ENCODE measurements at regions not wholly inside any gene's neighbourhood (a gene's known extent, or its start where the extent isn't known, plus 50 kb on each side); places are given as distances from the start of the nearest gene placed in this dataset.
"Not testable (repeated sequence)": the region's sequence is repeated elsewhere in the genome, so short reads cannot be mapped to it uniquely, and the experiment has no call there.

- Histone ChIP-seq H3K9me3 (replicated peaks) (no peaks in the 10 kb centered on the region), H3K4me3 (no peak overlapping the region), H3K27ac (no peak overlapping the region), H3K4me1 (no peaks in the 10 kb centered on the region), H3K27me3 (no peaks in the 10 kb centered on the region), H3K36me3 (no peaks in the 10 kb centered on the region)
- peak; percentile 8 to 36 for DNase-seq
These were observed 319.3 kb upstream of the RPS23 start for GRCh38 chr5:82597437-82597836.

GRCh38 chr5:82596451-82596850, 318.3 kb upstream of the RPS23 start:
- no peaks in the 10 kb centered on the region for H3K36me3 ChIP-seq
- no peak overlapping the region for H3K27ac ChIP-seq
- no peaks in the 10 kb centered on the region for H3K9me3 ChIP-seq (replicated peaks)
- no peak overlapping the region for H3K4me3 ChIP-seq
- no peaks in the 10 kb centered on the region for H3K27me3 ChIP-seq
- H3K4me1 ChIP-seq = no peaks in the 10 kb centered on the region
- DNase-seq = no peak

- Histone ChIP-seq H3K27ac (no peak overlapping the region), H3K9me3 (replicated peaks) (no peaks in the 10 kb centered on the region), H3K36me3 (no peaks in the 10 kb centered on the region), H3K27me3 (no peaks in the 10 kb centered on the region), H3K4me3 (no peak overlapping the region), H3K4me1 (no peaks in the 10 kb centered on the region)
- DNase-seq = no peak
These were observed 317.0 kb upstream of the RPS23 start for GRCh38 chr5:82595113-82595512.

GRCh38 chr5:82594097-82594496, 315.9 kb upstream of the RPS23 start:
- no peak for DNase-seq
- no peaks in the 10 kb centered on the region for H3K9me3 ChIP-seq (replicated peaks)
- no peak overlapping the region for H3K4me3 ChIP-seq

GRCh38 chr5:82593481-82593880, 315.3 kb upstream of the RPS23 start:
- DNase-seq = no peak
- Histone ChIP-seq H3K27me3 (no peaks in the 10 kb centered on the region), H3K9me3 (replicated peaks) (no peaks in the 10 kb centered on the region), H3K4me3 (no peak overlapping the region), H3K4me1 (no peaks in the 10 kb centered on the region), H3K27ac (no peak overlapping the region), H3K36me3 (no peaks in the 10 kb centered on the region)

More at GRCh38 chr5:82594097-82594496, 315.9 kb upstream of the RPS23 start:
- no peaks in the 10 kb centered on the region for H3K4me1 ChIP-seq
- H3K27me3 ChIP-seq = no peaks in the 10 kb centered on the region
- H3K36me3 ChIP-seq = no peaks in the 10 kb centered on the region
- H3K27ac ChIP-seq = no peak overlapping the region

- no peaks in the 10 kb centered on the region for H3K4me1 ChIP-seq
- DNase-seq = no peak
- no peak overlapping the region for H3K4me3 ChIP-seq
- H3K36me3 ChIP-seq = no peaks in the 10 kb centered on the region
- H3K27ac ChIP-seq = no peak overlapping the region
- H3K9me3 ChIP-seq (replicated peaks) = no peaks in the 10 kb centered on the region
- H3K27me3 ChIP-seq = no peaks in the 10 kb centered on the region
These were observed 312.9 kb upstream of the RPS23 start for GRCh38 chr5:82591021-82591515.

GRCh38 chr5:82590112-82590511, 312.0 kb upstream of the RPS23 start:
- Histone ChIP-seq H3K4me1 (no peaks in the 10 kb centered on the region), H3K27ac (no peak overlapping the region), H3K36me3 (no peaks in the 10 kb centered on the region), H3K4me3 (no peak overlapping the region), H3K27me3 (no peaks in the 10 kb centered on the region), H3K9me3 (replicated peaks) (no peaks in the 10 kb centered on the region)
- no peak for DNase-seq

GRCh38 chr5:82586661-82587310, 308.6 kb upstream of the RPS23 start:
- H3K4me3 ChIP-seq = no peak overlapping the region
- H3K36me3 ChIP-seq = no peaks in the 10 kb centered on the region
- no peak for DNase-seq
- no peaks in the 10 kb centered on the region for H3K4me1 ChIP-seq
- H3K27me3 ChIP-seq = no peaks in the 10 kb centered on the region
- H3K27ac ChIP-seq = no peak overlapping the region
- no peaks in the 10 kb centered on the region; the same call in 1 of the 2 replicates for H3K9me3 ChIP-seq (replicated peaks)

GRCh38 chr5:82586181-82586580, 308.0 kb upstream of the RPS23 start:
- no peaks in the 10 kb centered on the region for H3K4me1 ChIP-seq
- H3K4me3 ChIP-seq = no peak overlapping the region
- DNase-seq = no peak
- no peaks in the 10 kb centered on the region; the same call in 1 of the 2 replicates for H3K9me3 ChIP-seq (replicated peaks)
- no peaks in the 10 kb centered on the region for H3K27me3 ChIP-seq
- H3K36me3 ChIP-seq = no peaks in the 10 kb centered on the region
- no peak overlapping the region for H3K27ac ChIP-seq

- no peak overlapping the region for H3K27ac ChIP-seq
- no peak for DNase-seq
- H3K4me3 ChIP-seq = no peak overlapping the region
- H3K9me3 ChIP-seq (replicated peaks) = no peaks in the 10 kb centered on the region; the same call in 1 of the 2 replicates
- no peaks in the 10 kb centered on the region for H3K27me3 ChIP-seq
- H3K4me1 ChIP-seq = no peaks in the 10 kb centered on the region
- no peaks in the 10 kb centered on the region for H3K36me3 ChIP-seq
These were observed 306.5 kb upstream of the RPS23 start for GRCh38 chr5:82584631-82585030.

- DNase-seq; H3K36me3 ChIP-seq; H3K27me3 ChIP-seq; H3K4me3 ChIP-seq; H3K4me1 ChIP-seq; H3K27ac ChIP-seq; H3K9me3 ChIP-seq (replicated peaks): not testable (repeated sequence)
These were observed 305.2 kb upstream of the RPS23 start for GRCh38 chr5:82583331-82583730.

- Histone ChIP-seq H3K9me3 (replicated peaks) (no peaks in the 10 kb centered on the region), H3K27ac (no peak overlapping the region), H3K4me3 (no peak overlapping the region), H3K4me1 (no peaks in the 10 kb centered on the region), H3K36me3 (no peaks in the 10 kb centered on the region), H3K27me3 (no peaks in the 10 kb centered on the region)
- no peak for DNase-seq
These were observed 286.8 kb upstream of the RPS23 start for GRCh38 chr5:82564963-82565362.

- H3K27me3 ChIP-seq = no peaks in the 10 kb centered on the region
- no peak for DNase-seq
- H3K9me3 ChIP-seq (replicated peaks) = no peaks in the 10 kb centered on the region
- no peak overlapping the region for H3K4me3 ChIP-seq
- no peaks in the 10 kb centered on the region; the same call in 1 of the 2 replicates for H3K36me3 ChIP-seq
- no peaks in the 10 kb centered on the region for H3K4me1 ChIP-seq
- H3K27ac ChIP-seq = no peak overlapping the region
These were observed 285.6 kb upstream of the RPS23 start for GRCh38 chr5:82563745-82564144.

- Histone ChIP-seq H3K4me1 (no peaks in the 10 kb centered on the region), H3K36me3 (no peaks in the 10 kb centered on the region; the same call in 1 of the 2 replicates), H3K9me3 (replicated peaks) (no peaks in the 10 kb centered on the region), H3K27me3 (no peaks in the 10 kb centered on the region), H3K27ac (no peak overlapping the region), H3K4me3 (no peak overlapping the region)
- no peak for DNase-seq
These were observed 284.6 kb upstream of the RPS23 start for GRCh38 chr5:82562696-82563240.

- no peaks in the 10 kb centered on the region for H3K9me3 ChIP-seq (replicated peaks)
- DNase-seq = no peak
- no peaks in the 10 kb centered on the region; the same call in 1 of the 2 replicates for H3K36me3 ChIP-seq
- H3K27me3 ChIP-seq = no peaks in the 10 kb centered on the region
- no peak overlapping the region for H3K27ac ChIP-seq
- H3K4me3 ChIP-seq = no peak overlapping the region
- H3K4me1 ChIP-seq = no peaks in the 10 kb centered on the region
These were observed 283.6 kb upstream of the RPS23 start for GRCh38 chr5:82561797-82562196.

GRCh38 chr5:82560969-82561368, 282.8 kb upstream of the RPS23 start:
- Histone ChIP-seq H3K4me1 (no peaks in the 10 kb centered on the region), H3K4me3 (no peak overlapping the region), H3K9me3 (replicated peaks) (no peaks in the 10 kb centered on the region), H3K27ac (no peak overlapping the region), H3K36me3 (no peaks in the 10 kb centered on the region; the same call in 1 of the 2 replicates), H3K27me3 (no peaks in the 10 kb centered on the region)
- DNase-seq = no peak

Measured in SJCRH30 (cell line).